GM12872 (cell line): ENCODE measurements at regions not wholly inside any gene's neighbourhood (a gene's known extent, or its start where the extent isn't known, plus 50 kb on each side); places are given as distances from the start of the nearest gene placed in this dataset.
A peak's percentile ranks its signal among the peaks of the same experiment; 100 is the strongest.

ENCODE experiments used
- CTCF ChIP-seq: IDR thresholded peaks from 3 replicates; pipeline ENCODE4 v1.5.1; 2011; ENCODE audit warnings: low read depth, mild to moderate bottlenecking, low read length, moderate library complexity; ENCODE audit not compliant: insufficient read depth

GRCh38 chr5:8333977-8334376, 465.0 kb downstream of the MTRR start:
- TF ChIP-seq CTCF = no peak

- TF ChIP-seq CTCF = no peak
Observed at GRCh38 chr5:8340261-8340660, 471.3 kb downstream of the MTRR start.

- TF ChIP-seq CTCF = peak; percentile 38
Observed at GRCh38 chr5:8340739-8341344, 471.9 kb downstream of the MTRR start.

GRCh38 chr5:8341406-8341805, 472.5 kb downstream of the MTRR start:
- TF ChIP-seq CTCF = no peak

GRCh38 chr5:8347984-8348383, 479.0 kb downstream of the MTRR start:
- TF ChIP-seq CTCF = no peak

GRCh38 chr5:8349855-8350254, 480.9 kb downstream of the MTRR start:
- TF ChIP-seq CTCF = no peak

GRCh38 chr5:8350644-8351339, 481.8 kb downstream of the MTRR start:
- TF ChIP-seq CTCF = no peak
